MM.1S (cell line): ENCODE measurements at regions not wholly inside any gene's neighbourhood (a gene's known extent, or its start where the extent isn't known, plus 50 kb on each side); places are given as distances from the start of the nearest gene placed in this dataset.

Source experiments
- DNase-seq: peaks from one replicate; pipeline ENCODE4 v3.0.0-alpha.2; 2015
- H2AFZ ChIP-seq: fragments of 300-600 bp; sonication (generic); 2 replicates; pipeline ENCODE4 v1.6.0; 2016; ENCODE audit warnings: antibody characterized with exemption, low read length
- H3F3A ChIP-seq: fragments of 300-600 bp; sonication (generic); 2 replicates; pipeline ENCODE4 v1.6.1; 2016; ENCODE audit warnings: mild to moderate bottlenecking, antibody characterized with exemption, low read length, moderate library complexity, mixed read lengths; ENCODE audit not compliant: insufficient read depth
- H3K27ac ChIP-seq: fragments of 300-600 bp; sonication (generic); 2 replicates; pipeline ENCODE4 v1.5.1; 2016; ENCODE audit warnings: mild to moderate bottlenecking, low read length
- H3K27me3 ChIP-seq: fragments of 300-600 bp; sonication (generic); replicated peaks from 2 replicates; pipeline ENCODE4 v1.6.0; 2016; ENCODE audit warnings: low read length; ENCODE audit not compliant: insufficient read depth
- H3K36me3 ChIP-seq: fragments of 300-600 bp; sonication (generic); replicated peaks from 2 replicates; pipeline ENCODE4 v1.6.1; 2016; ENCODE audit warnings: mild to moderate bottlenecking, low read length, mixed read lengths; ENCODE audit not compliant: insufficient read depth
- H3K4me1 ChIP-seq: fragments of 300-600 bp; sonication (generic); 2 replicates; pipeline ENCODE4 v1.6.1; 2016; ENCODE audit warnings: low read length, mixed read lengths
- H3K4me2 ChIP-seq: fragments of 300-600 bp; sonication (generic); 2 replicates; pipeline ENCODE4 v1.6.0; 2016; ENCODE audit warnings: low read depth, low read length
- H3K4me3 ChIP-seq: fragments of 300-600 bp; sonication (generic); 2 replicates; pipeline ENCODE4 v1.5.1; 2016; ENCODE audit warnings: low read length, mixed read lengths
- H3K79me2 ChIP-seq: fragments of 300-600 bp; sonication (generic); 2 replicates; pipeline ENCODE4 v1.6.1; 2016; ENCODE audit warnings: mixed run types, low read length, mixed read lengths
- H3K9ac ChIP-seq: fragments of 300-600 bp; sonication (generic); 2 replicates; pipeline ENCODE4 v1.6.1; 2016; ENCODE audit warnings: low read length, mixed read lengths
- H3K9me2 ChIP-seq: fragments of 300-600 bp; sonication (generic); replicated peaks from 2 replicates; pipeline ENCODE4 v1.6.1; 2016; ENCODE audit warnings: mild to moderate bottlenecking, low read length, mixed read lengths; ENCODE audit not compliant: insufficient read depth
- H3K9me3 ChIP-seq: fragments of 300-600 bp; sonication (generic); replicated peaks from 2 replicates; pipeline ENCODE4 v1.6.1; 2016; ENCODE audit warnings: mild to moderate bottlenecking, low read length, mixed read lengths; ENCODE audit not compliant: insufficient read depth
- H4K20me1 ChIP-seq: fragments of 300-600 bp; sonication (generic); 2 replicates; pipeline ENCODE4 v1.6.1; 2016; ENCODE audit warnings: mild to moderate bottlenecking, low read length, moderate library complexity, mixed read lengths; ENCODE audit not compliant: insufficient read depth
- CTCF ChIP-seq: fragments of 300-600 bp; sonication (generic); IDR thresholded peaks from 2 replicates; pipeline ENCODE4 v1.5.1; 2016; ENCODE audit warnings: antibody characterized with exemption, low read length, mixed read lengths
- EZH2 ChIP-seq: fragments of 300-600 bp; sonication (generic); optimal IDR thresholded peaks from 2 replicates; pipeline ENCODE3; 2017; ENCODE audit warnings: low read depth, mild to moderate bottlenecking, antibody characterized with exemption, low read length, mixed read lengths
- EZH2phosphoT487 ChIP-seq: fragments of 300-600 bp; sonication (generic); IDR thresholded peaks from 2 replicates; pipeline ENCODE4 v1.6.1; 2018; ENCODE audit warnings: antibody characterized with exemption, low read length

GRCh38 chr4:92184566-92184965, 119.2 kb upstream of the GRID2 start:
- H2AFZ ChIP-seq, result no peak overlapping the region
- H3K9me3 ChIP-seq, result no peaks in the 10 kb centered on the region
- H3K9ac ChIP-seq, result no peak overlapping the region
- no peaks in the 10 kb centered on the region for H3F3A ChIP-seq
- no peaks in the 10 kb centered on the region for H3K36me3 ChIP-seq
- TF ChIP-seq EZH2phosphoT487 (no peak), CTCF (no peak), EZH2 (no peak)
- H3K9me2 ChIP-seq, result no peaks in the 10 kb centered on the region
- H3K4me3 ChIP-seq, result no peak overlapping the region
- H3K4me1 ChIP-seq, result no peaks in the 10 kb centered on the region
- H3K27me3 ChIP-seq, result no peaks in the 10 kb centered on the region
- H4K20me1 ChIP-seq, result no peaks in the 10 kb centered on the region
- no peak overlapping the region for H3K4me2 ChIP-seq
- H3K79me2 ChIP-seq, result no peaks in the 10 kb centered on the region
- no peak overlapping the region for H3K27ac ChIP-seq
- DNase-seq, result no peak

GRCh38 chr4:92186239-92186638, 117.5 kb upstream of the GRID2 start:
- H3K4me1 ChIP-seq, result no peaks in the 10 kb centered on the region
- no peak overlapping the region for H3K27ac ChIP-seq
- H3K36me3 ChIP-seq, result no peaks in the 10 kb centered on the region
- no peak overlapping the region for H3K4me3 ChIP-seq
- DNase-seq, result no peak
- TF ChIP-seq CTCF (no peak), EZH2 (no peak), EZH2phosphoT487 (no peak)
- H4K20me1 ChIP-seq, result no peaks in the 10 kb centered on the region
- H3F3A ChIP-seq, result no peaks in the 10 kb centered on the region
- no peak overlapping the region for H2AFZ ChIP-seq
- no peak overlapping the region for H3K4me2 ChIP-seq
- H3K79me2 ChIP-seq, result no peaks in the 10 kb centered on the region
- H3K9ac ChIP-seq, result no peak overlapping the region
- no peaks in the 10 kb centered on the region for H3K9me2 ChIP-seq
- H3K9me3 ChIP-seq, result no peaks in the 10 kb centered on the region
- no peaks in the 10 kb centered on the region for H3K27me3 ChIP-seq

- TF ChIP-seq EZH2phosphoT487, result no peak
- TF ChIP-seq CTCF, result no peak
- TF ChIP-seq EZH2, result no peak
- Histone ChIP-seq H2AFZ (no peak overlapping the region), H3K4me2 (no peak overlapping the region), H3K79me2 (no peaks in the 10 kb centered on the region), H3K27ac (no peak overlapping the region), H3K9me2 (no peaks in the 10 kb centered on the region), H3K9me3 (no peaks in the 10 kb centered on the region), H3F3A (no peaks in the 10 kb centered on the region), H3K36me3 (no peaks in the 10 kb centered on the region), H3K9ac (no peak overlapping the region), H3K4me3 (no peak overlapping the region), H3K4me1 (no peaks in the 10 kb centered on the region), H4K20me1 (no peaks in the 10 kb centered on the region), H3K27me3 (no peaks in the 10 kb centered on the region)
- DNase-seq, result no peak
These were observed 114.6 kb upstream of the GRID2 start for GRCh38 chr4:92189146-92189545.

GRCh38 chr4:92198711-92199110, 105.1 kb upstream of the GRID2 start:
- Histone ChIP-seq H3K4me2 (no peak overlapping the region), H3K4me1 (no peaks in the 10 kb centered on the region), H3K9ac (no peak overlapping the region), H3K4me3 (no peak overlapping the region), H4K20me1 (no peaks in the 10 kb centered on the region), H2AFZ (no peak overlapping the region), H3K9me2 (no peaks in the 10 kb centered on the region), H3F3A (no peaks in the 10 kb centered on the region), H3K27me3 (no peaks in the 10 kb centered on the region), H3K36me3 (no peaks in the 10 kb centered on the region), H3K79me2 (no peaks in the 10 kb centered on the region), H3K9me3 (no peaks in the 10 kb centered on the region), H3K27ac (no peak overlapping the region)
- no peak for TF ChIP-seq CTCF
- no peak for TF ChIP-seq EZH2
- TF ChIP-seq EZH2phosphoT487, result no peak
- no peak for DNase-seq
